Activated naive CD4-positive, alpha-beta T cell treated with anti-CD3 and anti-CD28 coated beads, Interleukin-2, amount 10 ng/mL, durations not matched to agents 7 days and 5 days (primary cell): ENCODE measurements at regions not wholly inside any gene's neighbourhood (a gene's known extent, or its start where the extent isn't known, plus 50 kb on each side); places are given as distances from the start of the nearest gene placed in this dataset.

ENCODE experiments used
- CTCF ChIA-PET: fragments of 350-600 bp; sonication (Branson Sonifier 250); formaldehyde crosslinking; loops from one replicate; lab custom pipeline; 2021; ENCODE audit warnings: antibody characterized with exemption; lab: Charles Lee
- DNase-seq: peaks from one replicate; pipeline ENCODE4 v3.0.0-alpha.2; 2020
- H3K27ac Mint-ChIP-seq: one replicate; pipeline ENCODE4 v1.8.0; 2021; ENCODE audit warnings: mild to moderate bottlenecking, moderate library complexity, mixed read lengths
- H3K27me3 Mint-ChIP-seq: one replicate; pipeline ENCODE4 v1.8.0; 2021; ENCODE audit warnings: mild to moderate bottlenecking, mixed read lengths
- H3K36me3 Mint-ChIP-seq: one replicate; pipeline ENCODE4 v1.8.0; 2021; ENCODE audit warnings: mixed read lengths
- H3K4me1 Mint-ChIP-seq: one replicate; pipeline ENCODE4 v1.8.0; 2021; ENCODE audit warnings: mixed read lengths
- H3K4me3 Mint-ChIP-seq: one replicate; pipeline ENCODE4 v1.8.0; 2021; ENCODE audit warnings: mild to moderate bottlenecking, moderate library complexity, mixed read lengths
- H3K9me3 Mint-ChIP-seq: one replicate; pipeline ENCODE4 v1.8.0; 2021; ENCODE audit warnings: mixed read lengths

- H3K9me3 Mint-ChIP-seq = no peaks in the 10 kb centered on the region
Measured at GRCh38 chr17:36743130-36743529, 141.7 kb downstream of the MRM1 start.

GRCh38 chr17:36746381-36747053, 145.1 kb downstream of the MRM1 start:
- Mint-ChIP-seq H3K4me1 (no peaks in the 10 kb centered on the region), H3K27me3 (peaks cover 4% of the 10 kb centered on the region), H3K4me3 (no peak overlapping the region), H3K36me3 (no peaks in the 10 kb centered on the region), H3K9me3 (no peaks in the 10 kb centered on the region), H3K27ac (no peak overlapping the region)
- DNase-seq = no peak
- CTCF ChIA-PET = no interaction called here

More at GRCh38 chr17:36743130-36743529, 141.7 kb downstream of the MRM1 start:
- no peak overlapping the region for H3K4me3 Mint-ChIP-seq
- no peak for DNase-seq
- peaks cover 9% of the 10 kb centered on the region for H3K27me3 Mint-ChIP-seq
- H3K4me1 Mint-ChIP-seq = no peaks in the 10 kb centered on the region
- no peak overlapping the region for H3K27ac Mint-ChIP-seq
- CTCF ChIA-PET = no interaction called here
- no peaks in the 10 kb centered on the region for H3K36me3 Mint-ChIP-seq

- no peaks in the 10 kb centered on the region for H3K36me3 Mint-ChIP-seq
- peaks cover 5% of the 10 kb centered on the region for H3K27me3 Mint-ChIP-seq
- no peak overlapping the region for H3K27ac Mint-ChIP-seq
- CTCF ChIA-PET = no interaction called here
- no peak overlapping the region for H3K4me3 Mint-ChIP-seq
- no peak for DNase-seq
- no peaks in the 10 kb centered on the region for H3K4me1 Mint-ChIP-seq
- H3K9me3 Mint-ChIP-seq = no peaks in the 10 kb centered on the region
Measured at GRCh38 chr17:36747861-36748260, 146.5 kb downstream of the MRM1 start.

GRCh38 chr17:36748272-36748671, 146.9 kb downstream of the MRM1 start:
- no peak overlapping the region for H3K4me3 Mint-ChIP-seq
- H3K27me3 Mint-ChIP-seq = peaks cover 9% of the 10 kb centered on the region
- H3K4me1 Mint-ChIP-seq = no peaks in the 10 kb centered on the region
- no peak overlapping the region for H3K27ac Mint-ChIP-seq
- H3K9me3 Mint-ChIP-seq = no peaks in the 10 kb centered on the region
- CTCF ChIA-PET = no interaction called here
- no peak for DNase-seq
- no peaks in the 10 kb centered on the region for H3K36me3 Mint-ChIP-seq

GRCh38 chr17:36749493-36749892, 148.1 kb downstream of the MRM1 start:
- Mint-ChIP-seq H3K4me1 (no peaks in the 10 kb centered on the region), H3K27ac (no peak overlapping the region), H3K27me3 (peaks cover 14% of the 10 kb centered on the region), H3K9me3 (no peaks in the 10 kb centered on the region), H3K36me3 (no peaks in the 10 kb centered on the region), H3K4me3 (no peak overlapping the region)
- DNase-seq = no peak
- CTCF ChIA-PET = no interaction called here

GRCh38 chr17:36750316-36750885, 149.0 kb downstream of the MRM1 start:
- CTCF ChIA-PET = no interaction called here
- Mint-ChIP-seq H3K27ac (no peak overlapping the region), H3K4me1 (no peaks in the 10 kb centered on the region), H3K4me3 (no peak overlapping the region), H3K9me3 (no peaks in the 10 kb centered on the region), H3K27me3 (peaks cover 15% of the 10 kb centered on the region), H3K36me3 (no peaks in the 10 kb centered on the region)
- DNase-seq = no peak

- H3K9me3 Mint-ChIP-seq = no peaks in the 10 kb centered on the region
- H3K4me1 Mint-ChIP-seq = no peaks in the 10 kb centered on the region
- H3K4me3 Mint-ChIP-seq = no peak overlapping the region
- H3K27ac Mint-ChIP-seq = no peak overlapping the region
- CTCF ChIA-PET = interaction anchor here (1.2 kb wide), 1 partner anchor 124 kb away, joined by 4 read pairs; no protein-coding TSS in a partner anchor
- H3K27me3 Mint-ChIP-seq = peaks cover 16% of the 10 kb centered on the region
- no peak for DNase-seq
- no peaks in the 10 kb centered on the region for H3K36me3 Mint-ChIP-seq
Measured at GRCh38 chr17:36752096-36752888, 150.9 kb downstream of the MRM1 start.

- peak; percentile 56 for DNase-seq
- Mint-ChIP-seq H3K36me3 (no peaks in the 10 kb centered on the region), H3K27me3 (peaks cover 15% of the 10 kb centered on the region), H3K27ac (no peak overlapping the region), H3K4me3 (no peak overlapping the region), H3K4me1 (no peaks in the 10 kb centered on the region), H3K9me3 (no peaks in the 10 kb centered on the region)
- CTCF ChIA-PET = interaction anchor here (0.7 to 2.9 kb wide), 11 partner anchors 11 to 153 kb away, joined by 3 to 17 read pairs (median 5); partner anchors contain the start of gene MRM1
Measured at GRCh38 chr17:36755586-36755985, 154.2 kb downstream of the MRM1 start.

- CTCF ChIA-PET = interaction anchor here (1.4 to 2.9 kb wide), 2 partner anchors 133 to 154 kb away, joined by 6 to 9 read pairs; partner anchors contain the start of gene MRM1
- no peak for DNase-seq
- peaks cover 6% of the 10 kb centered on the region for H3K9me3 Mint-ChIP-seq
- no peak overlapping the region for H3K4me3 Mint-ChIP-seq
- H3K27me3 Mint-ChIP-seq = peaks cover 15% of the 10 kb centered on the region
- no peaks in the 10 kb centered on the region for H3K4me1 Mint-ChIP-seq
- no peak overlapping the region for H3K27ac Mint-ChIP-seq
- no peaks in the 10 kb centered on the region for H3K36me3 Mint-ChIP-seq
Measured at GRCh38 chr17:36756695-36757094, 155.3 kb downstream of the MRM1 start.

GRCh38 chr17:36760425-36760824, 159.0 kb downstream of the MRM1 start:
- no peak for DNase-seq
- H3K4me1 Mint-ChIP-seq = peaks cover 18% of the 10 kb centered on the region
- H3K27ac Mint-ChIP-seq = no peak overlapping the region
- no peaks in the 10 kb centered on the region for H3K36me3 Mint-ChIP-seq
- CTCF ChIA-PET = no interaction called here
- H3K9me3 Mint-ChIP-seq = peaks cover 6% of the 10 kb centered on the region
- peaks cover 3% of the 10 kb centered on the region for H3K27me3 Mint-ChIP-seq
- H3K4me3 Mint-ChIP-seq = no peak overlapping the region

- Mint-ChIP-seq H3K36me3 (no peaks in the 10 kb centered on the region), H3K9me3 (peaks cover 6% of the 10 kb centered on the region), H3K27me3 (no peaks in the 10 kb centered on the region), H3K4me3 (no peak overlapping the region), H3K27ac (no peak overlapping the region), H3K4me1 (peaks cover 18% of the 10 kb centered on the region)
- CTCF ChIA-PET = no interaction called here
- no peak for DNase-seq
Measured at GRCh38 chr17:36761203-36761950, 160.0 kb downstream of the MRM1 start.

GRCh38 chr17:36765436-36766043, 164.2 kb downstream of the MRM1 start:
- no peaks in the 10 kb centered on the region for H3K36me3 Mint-ChIP-seq
- peaks cover 18% of the 10 kb centered on the region for H3K4me1 Mint-ChIP-seq
- H3K27me3 Mint-ChIP-seq = peaks cover 19% of the 10 kb centered on the region
- no peak overlapping the region for H3K27ac Mint-ChIP-seq
- H3K9me3 Mint-ChIP-seq = peaks cover 6% of the 10 kb centered on the region
- DNase-seq = no peak
- CTCF ChIA-PET = no interaction called here
- H3K4me3 Mint-ChIP-seq = no peak overlapping the region

- CTCF ChIA-PET = no interaction called here
- H3K4me1 Mint-ChIP-seq = peaks cover 7% of the 10 kb centered on the region
- H3K9me3 Mint-ChIP-seq = no peaks in the 10 kb centered on the region
Measured at GRCh38 chr17:36768394-36768793, 167.0 kb downstream of the MRM1 start.

GRCh38 chr17:36773039-36773438, 164.2 kb upstream of the LHX1 start:
- Mint-ChIP-seq H3K9me3 (no peaks in the 10 kb centered on the region), H3K27me3 (peaks cover 36% of the 10 kb centered on the region), H3K36me3 (no peaks in the 10 kb centered on the region), H3K27ac (no peak overlapping the region), H3K4me3 (no peak overlapping the region), H3K4me1 (no peaks in the 10 kb centered on the region)
- DNase-seq = no peak
- CTCF ChIA-PET = no interaction called here

More at GRCh38 chr17:36768394-36768793, 167.0 kb downstream of the MRM1 start:
- DNase-seq = no peak
- H3K27me3 Mint-ChIP-seq = peaks cover 29% of the 10 kb centered on the region
- no peak overlapping the region for H3K27ac Mint-ChIP-seq
- no peak overlapping the region for H3K4me3 Mint-ChIP-seq
- H3K36me3 Mint-ChIP-seq = no peaks in the 10 kb centered on the region
